ENCODE measurements at regions not wholly inside any gene's neighbourhood (a gene's known extent, or its start where the extent isn't known, plus 50 kb on each side); places are given as distances from the start of the nearest gene placed in this dataset.

GRCh38 chr5:101385276-101385675, 482.2 kb upstream of the ST8SIA4 start:
- Histone ChIP-seq H3K18ac (ENCODE audit: insufficient read length, low read depth, low read length) (no peak overlapping the region), H3K27me3 (ENCODE audit: insufficient read depth, low read length) (no peaks in the 10 kb centered on the region), H3K4me2 (ENCODE audit: insufficient read depth, insufficient read length, low read length) (no peak overlapping the region), H3K9ac (ENCODE audit: extremely low read depth, insufficient read length, low read length) (no peak overlapping the region), H2BK120ac (ENCODE audit: low read depth, low read length, poor library complexity, severe bottlenecking) (no peak overlapping the region), H2BK20ac (ENCODE audit: low read depth, low read length, poor library complexity, severe bottlenecking) (no peak overlapping the region), H3K9me3 (ENCODE audit: control insufficient read depth, low read depth, low read length) (no peaks in the 10 kb centered on the region), H3K79me1 (ENCODE audit: insufficient read depth, low read depth, low read length, poor library complexity, severe bottlenecking) (no peaks in the 10 kb centered on the region), H3K79me2 (ENCODE audit: insufficient read depth, low read length) (no peaks in the 10 kb centered on the region), H3K56ac (ENCODE audit: insufficient read length, low read depth, low read length) (no peak overlapping the region), H3K23ac (ENCODE audit: insufficient read length, low read depth, low read length) (no peak overlapping the region), H4K5ac (ENCODE audit: insufficient read length, low read depth, low read length) (no peak overlapping the region), H4K20me1 (ENCODE audit: control insufficient read depth, insufficient read depth, insufficient read length) (no peaks in the 10 kb centered on the region), H3K23me2 (ENCODE audit: insufficient read length, low read depth, low read length, poor library complexity, severe bottlenecking) (no peaks in the 10 kb centered on the region), H2BK5ac (ENCODE audit: insufficient read length, low read length) (no peak overlapping the region), H2BK15ac (ENCODE audit: low read depth, low read length) (no peak overlapping the region), H4K8ac (replicated peaks; ENCODE audit: insufficient read length, low read depth, low read length) (no peak overlapping the region), H4K91ac (ENCODE audit: insufficient read length, low read depth, low read length) (no peak overlapping the region), H2BK12ac (ENCODE audit: insufficient read length, low read depth, low read length) (no peak overlapping the region), H2AFZ (ENCODE audit: low read length) (no peak overlapping the region), H3K4me1 (ENCODE audit: insufficient read depth, low read length) (no peaks in the 10 kb centered on the region), H2AK5ac (ENCODE audit: insufficient read length, low read length) (no peak overlapping the region), H3K14ac (ENCODE audit: insufficient read depth, low read length) (no peak overlapping the region), H3T11ph (ENCODE audit: low read length) (no peak overlapping the region), H3K27ac (ENCODE audit: insufficient read length, low read depth, low read length) (no peak overlapping the region), H3K4ac (ENCODE audit: low read depth, low read length) (no peak overlapping the region)
- Mint-ChIP-seq H3K4me3 (no peak overlapping the region), H3K27me3 (ENCODE audit: low read depth) (no peaks in the 10 kb centered on the region), H3K36me3 (ENCODE audit: insufficient read depth in 1 of 3, low read depth in 3 of 3) (no peaks in the 10 kb centered on the region), H3K27ac (no peak overlapping the region), H3K9me3 (no peaks in the 10 kb centered on the region), H3K4me1 (no peaks in the 10 kb centered on the region)
- no peak for DNase-seq
- no peak for TF ChIP-seq CTCF (conservative IDR thresholded peaks at IDR 0.05)
- WGBS (ENCODE audit: extremely low coverage, insufficient read length, low lambda C conversion rate), result no CpG with 5 or more reads among the region's 1 CpG

Measured in H9 (cell line).